Neural progenitor cell (in vitro differentiated cells): ENCODE measurements at regions not wholly inside any gene's neighbourhood (a gene's known extent, or its start where the extent isn't known, plus 50 kb on each side); places are given as distances from the start of the nearest gene placed in this dataset.
"Not testable (repeated sequence)": the region's sequence is repeated elsewhere in the genome, so short reads cannot be mapped to it uniquely, and the experiment has no call there.

Experiments
- DNase-seq: peaks from one replicate; pipeline ENCODE4 v3.0.0-alpha.2; 2016; ENCODE audit warnings: low spot score
- H2AFZ ChIP-seq: fragments of 200-600 bp; sonication (generic); replicated peaks from 2 replicates; pipeline ENCODE4 v1.6.1; 2016; ENCODE audit warnings: antibody characterized with exemption
- H3F3A ChIP-seq: fragments of 200-600 bp; sonication (generic); 2 replicates; pipeline ENCODE4 v1.6.1; 2016; ENCODE audit warnings: antibody characterized with exemption, low read depth
- H3K27ac ChIP-seq: fragments of 200-600 bp; sonication (generic); 2 replicates; pipeline ENCODE4 v1.5.1; 2016; ENCODE audit warnings: mild to moderate bottlenecking
- H3K27me3 ChIP-seq: fragments of 200-600 bp; sonication (generic); 2 replicates; pipeline ENCODE4 v1.6.1; 2016; ENCODE audit warnings: mild to moderate bottlenecking, moderate library complexity
- H3K36me3 ChIP-seq: fragments of 200-600 bp; sonication (generic); 2 replicates; pipeline ENCODE4 v1.5.1; 2016
- H3K4me1 ChIP-seq: fragments of 200-600 bp; sonication (generic); 2 replicates; pipeline ENCODE4 v1.6.1; 2016; ENCODE audit warnings: mixed run types
- H3K4me2 ChIP-seq: fragments of 200-600 bp; sonication (generic); 2 replicates; pipeline ENCODE4 v1.6.1; 2016
- H3K4me3 ChIP-seq: fragments of 200-600 bp; sonication (generic); 2 replicates; pipeline ENCODE4 v1.5.1; 2016
- H3K79me2 ChIP-seq: fragments of 200-600 bp; sonication (generic); 2 replicates; pipeline ENCODE4 v1.6.1; 2016; ENCODE audit warnings: low read depth
- H3K9ac ChIP-seq: fragments of 200-600 bp; sonication (generic); 2 replicates; pipeline ENCODE4 v1.6.1; 2016
- H3K9me3 ChIP-seq: fragments of 200-600 bp; sonication (generic); 2 replicates; pipeline ENCODE4 v1.5.1; 2016; ENCODE audit warnings: low read depth
- H4K20me1 ChIP-seq: fragments of 200-600 bp; sonication (generic); 2 replicates; pipeline ENCODE4 v1.6.1; 2016; ENCODE audit warnings: low read depth
- H3K27ac Mint-ChIP-seq: 3 replicates; pipeline ENCODE4 v1.8.0; 2021; ENCODE audit warnings: mixed read lengths
- H3K27me3 Mint-ChIP-seq: 2 replicates; pipeline ENCODE4 v1.8.0; 2022; ENCODE audit warnings: low read depth, mild to moderate bottlenecking, inconsistent platforms, moderate library complexity, mixed read lengths; ENCODE audit not compliant: insufficient read depth
- H3K36me3 Mint-ChIP-seq: 3 replicates; pipeline ENCODE4 v1.8.0; 2021; ENCODE audit warnings: mixed read lengths
- H3K4me1 Mint-ChIP-seq: 3 replicates; pipeline ENCODE4 v1.8.0; 2021; ENCODE audit warnings: mixed read lengths
- H3K4me3 Mint-ChIP-seq: 3 replicates; pipeline ENCODE4 v1.8.0; 2021; ENCODE audit warnings: mild to moderate bottlenecking, moderate library complexity, mixed read lengths
- H3K9me3 Mint-ChIP-seq: 3 replicates; pipeline ENCODE4 v1.8.0; 2020; ENCODE audit warnings: mixed read lengths
- CTCF ChIP-seq: fragments of 200-600 bp; sonication (generic); IDR thresholded peaks from 2 replicates; pipeline ENCODE4 v1.5.1; 2017; ENCODE audit warnings: antibody characterized with exemption, mild to moderate bottlenecking
- EZH2 ChIP-seq: fragments of 200-600 bp; sonication (generic); IDR thresholded peaks from 2 replicates; pipeline ENCODE4 v1.6.1; 2017; ENCODE audit warnings: antibody characterized with exemption, mild to moderate bottlenecking, moderate library complexity
- EZH2phosphoT487 ChIP-seq: fragments of 200-600 bp; sonication (generic); IDR thresholded peaks from 2 replicates; pipeline ENCODE4 v1.6.1; 2017; ENCODE audit warnings: antibody characterized with exemption

- Histone ChIP-seq H3K4me3 (no peak overlapping the region), H3K27me3 (no peaks in the 10 kb centered on the region), H3K4me2 (no peak overlapping the region), H3K9me3 (no peaks in the 10 kb centered on the region), H3K9ac (no peak overlapping the region), H3K79me2 (no peaks in the 10 kb centered on the region), H2AFZ (no peak overlapping the region), H4K20me1 (no peaks in the 10 kb centered on the region), H3K4me1 (no peaks in the 10 kb centered on the region), H3K36me3 (no peaks in the 10 kb centered on the region), H3F3A (no peaks in the 10 kb centered on the region), H3K27ac (no peak overlapping the region)
- Mint-ChIP-seq H3K9me3 (no peaks in the 10 kb centered on the region), H3K4me3 (no peak overlapping the region), H3K4me1 (no peaks in the 10 kb centered on the region), H3K27ac (no peak overlapping the region), H3K36me3 (no peaks in the 10 kb centered on the region), H3K27me3 (no peaks in the 10 kb centered on the region)
- TF ChIP-seq CTCF (no peak), EZH2 (no peak), EZH2phosphoT487 (no peak)
- no peak for DNase-seq
Measured at GRCh38 chr13:62167650-62168172, 752.1 kb upstream of the PCDH20 start.

- Histone ChIP-seq H3K4me3 (no peak overlapping the region), H3K9ac (no peak overlapping the region), H3K9me3 (no peaks in the 10 kb centered on the region), H3K27ac (no peak overlapping the region), H3F3A (no peaks in the 10 kb centered on the region), H3K36me3 (no peaks in the 10 kb centered on the region), H3K79me2 (no peaks in the 10 kb centered on the region), H3K27me3 (no peaks in the 10 kb centered on the region), H4K20me1 (no peaks in the 10 kb centered on the region), H3K4me2 (no peak overlapping the region), H2AFZ (no peak overlapping the region), H3K4me1 (no peaks in the 10 kb centered on the region)
- DNase-seq, result no peak
- no peaks in the 10 kb centered on the region for H3K36me3 Mint-ChIP-seq
- TF ChIP-seq CTCF, result no peak
- no peak for TF ChIP-seq EZH2
- TF ChIP-seq EZH2phosphoT487, result no peak
- H3K27ac Mint-ChIP-seq, result no peak overlapping the region
- no peaks in the 10 kb centered on the region for H3K27me3 Mint-ChIP-seq
- H3K4me1 Mint-ChIP-seq, result no peaks in the 10 kb centered on the region
- no peaks in the 10 kb centered on the region for H3K9me3 Mint-ChIP-seq
- no peak overlapping the region for H3K4me3 Mint-ChIP-seq
Measured at GRCh38 chr13:62162860-62163259, 747.2 kb upstream of the PCDH20 start.

- no peak overlapping the region for H3K4me3 ChIP-seq
- no peak overlapping the region for H2AFZ ChIP-seq
- no peaks in the 10 kb centered on the region for H3K27me3 ChIP-seq
- H3K9ac ChIP-seq, result no peak overlapping the region
- H3K27me3 Mint-ChIP-seq, result no peaks in the 10 kb centered on the region
- peaks cover 2% of the 10 kb centered on the region for H3K9me3 Mint-ChIP-seq
- no peaks in the 10 kb centered on the region for H4K20me1 ChIP-seq
- DNase-seq, result no peak
- no peaks in the 10 kb centered on the region for H3K36me3 Mint-ChIP-seq
- no peak overlapping the region for H3K4me3 Mint-ChIP-seq
- H3K4me2 ChIP-seq, result no peak overlapping the region
- no peaks in the 10 kb centered on the region for H3F3A ChIP-seq
- TF ChIP-seq EZH2 (no peak), CTCF (no peak), EZH2phosphoT487 (no peak)
- no peaks in the 10 kb centered on the region for H3K79me2 ChIP-seq
- H3K27ac Mint-ChIP-seq, result no peak overlapping the region
- H3K36me3 ChIP-seq, result no peaks in the 10 kb centered on the region
- no peaks in the 10 kb centered on the region for H3K9me3 ChIP-seq
- no peak overlapping the region for H3K27ac ChIP-seq
- no peaks in the 10 kb centered on the region for H3K4me1 ChIP-seq
- no peaks in the 10 kb centered on the region for H3K4me1 Mint-ChIP-seq
Measured at GRCh38 chr13:62158520-62158919, 742.9 kb upstream of the PCDH20 start.

- not testable (repeated sequence) for H3F3A ChIP-seq, H3K4me3 Mint-ChIP-seq, DNase-seq, H3K9ac ChIP-seq, H3K79me2 ChIP-seq, H3K4me1 ChIP-seq, H3K27me3 Mint-ChIP-seq, H2AFZ ChIP-seq, H3K4me1 Mint-ChIP-seq, H3K4me3 ChIP-seq, H3K36me3 Mint-ChIP-seq, H3K9me3 ChIP-seq, H3K4me2 ChIP-seq, H3K27ac ChIP-seq, H3K36me3 ChIP-seq, H3K27me3 ChIP-seq, H3K27ac Mint-ChIP-seq, H4K20me1 ChIP-seq
- peaks cover 17% of the 10 kb centered on the region for H3K9me3 Mint-ChIP-seq
Measured at GRCh38 chr13:62151724-62152123, 736.1 kb upstream of the PCDH20 start.
